Naive thymus-derived CD4-positive, alpha-beta T cell (primary cell): ENCODE measurements at regions not wholly inside any gene's neighbourhood (a gene's known extent, or its start where the extent isn't known, plus 50 kb on each side); places are given as distances from the start of the nearest gene placed in this dataset.

Experiments used
- ATAC-seq: fragments of 150-1000 bp; cut with Tn5 transposase; 2 replicates; pipeline ENCODE4 v1.10.0; 2021; ENCODE audit warnings: mild to moderate bottlenecking, moderate library complexity
- CTCF ChIA-PET: fragments of 350-600 bp; sonication (Branson Sonifier 250); formaldehyde crosslinking; loops from one replicate; lab custom pipeline; 2021; ENCODE audit warnings: antibody characterized with exemption; lab: Charles Lee
- POLR2A ChIA-PET: fragments of 350-600 bp; sonication (Branson Sonifier 250); formaldehyde crosslinking; loops from one replicate; lab custom pipeline; 2021; ENCODE audit warnings: antibody characterized with exemption, inconsistent platforms; lab: Charles Lee
- DNase-seq, 9 donors: peaks; one replicate each; pipeline versions ENCODE4 v3.0.0 to v3.0.0-alpha.2; 2020 to 2022; ENCODE audit warnings: mixed read lengths in 1 of 9
- H3K27ac ChIP-seq: one replicate; pipeline ENCODE4 v1.7.0; 2013; ENCODE audit warnings: mild to moderate bottlenecking, low read depth, low read length, moderate library complexity
- H3K27me3 ChIP-seq, 2 donors: one replicate each; pipeline ENCODE4 v1.7.0; 2013; ENCODE audit warnings: low read length in 2 of 2, mild to moderate bottlenecking in 2 of 2, moderate library complexity in 2 of 2; ENCODE audit not compliant: control insufficient read depth in 2 of 2, insufficient read depth in 2 of 2
- H3K36me3 ChIP-seq, 3 experiments: 1 replicate in 2 of 3; 2 replicates in 1 of 3; pipeline ENCODE4 v1.7.0; 2013; ENCODE audit warnings: low read length in 3 of 3, mild to moderate bottlenecking in 3 of 3, moderate library complexity in 1 of 3; ENCODE audit not compliant: insufficient read depth in 3 of 3, control insufficient read depth in 2 of 3
- H3K4me1 ChIP-seq, 2 donors: one replicate each; pipeline ENCODE4 v1.7.0; 2013; ENCODE audit warnings: low read length in 2 of 2, mild to moderate bottlenecking in 2 of 2, moderate library complexity in 1 of 2; ENCODE audit not compliant: control insufficient read depth in 2 of 2, insufficient read depth in 2 of 2
- H3K4me3 ChIP-seq: 2 replicates; pipeline ENCODE4 v1.7.0; 2013; ENCODE audit warnings: mild to moderate bottlenecking, low read length
- H3K9me3 ChIP-seq, 3 experiments: 1 replicate in 2 of 3; 2 replicates in 1 of 3; pipeline ENCODE4 v1.7.0; 2013; ENCODE audit warnings: low read length in 3 of 3; ENCODE audit not compliant: control insufficient read depth in 2 of 3
- H3K27ac Mint-ChIP-seq, 9 donors: one replicate each; pipeline ENCODE4 v1.8.0; 2020 to 2022; ENCODE audit warnings: mixed read lengths in 9 of 9, mild to moderate bottlenecking in 8 of 9, moderate library complexity in 5 of 9, inconsistent platforms in 2 of 9
- H3K27me3 Mint-ChIP-seq, 5 donors: one replicate each; pipeline ENCODE4 v1.8.0; 2021 to 2022; ENCODE audit warnings: mixed read lengths in 5 of 5, mild to moderate bottlenecking in 1 of 5
- H3K36me3 Mint-ChIP-seq, 5 donors: one replicate each; pipeline ENCODE4 v1.8.0; 2020 to 2022; ENCODE audit warnings: mixed read lengths in 5 of 5, mild to moderate bottlenecking in 3 of 5, inconsistent platforms in 1 of 5
- H3K4me1 Mint-ChIP-seq, 7 donors: one replicate each; pipeline ENCODE4 v1.8.0; 2020 to 2022; ENCODE audit warnings: mixed read lengths in 7 of 7, mild to moderate bottlenecking in 3 of 7, inconsistent platforms in 1 of 7
- H3K4me3 Mint-ChIP-seq, 10 donors: one replicate each; pipeline ENCODE4 v1.8.0; 2020 to 2022; ENCODE audit warnings: mild to moderate bottlenecking in 10 of 10, mixed read lengths in 10 of 10, moderate library complexity in 6 of 10, inconsistent platforms in 2 of 10
- H3K9me3 Mint-ChIP-seq, 11 donors: one replicate each; pipeline ENCODE4 v1.8.0; 2020 to 2022; ENCODE audit warnings: mixed read lengths in 11 of 11, mild to moderate bottlenecking in 4 of 11, inconsistent platforms in 1 of 11, moderate library complexity in 1 of 11
- intact Hi-C, 2 donors: fragments of 100-400 bp; cut with micrococcal nuclease; formaldehyde crosslinking; loops; one replicate each; pipeline ENCODE4 v1.15.1; 2023

GRCh38 chr1:186519982-186520381 is 59.1 kb upstream of the PDC start:
- H3K4me3 ChIP-seq, result no peak overlapping the region
- H3K27me3 ChIP-seq, result no peaks in the 10 kb centered on the region
- H3K27me3 Mint-ChIP-seq, result no peaks in the 10 kb centered on the region
- peaks cover 3 to 14% (median 6%) of the 10 kb centered on the region in 5 donors for H3K36me3 Mint-ChIP-seq
- H3K36me3 ChIP-seq, result no peaks in the 10 kb centered on the region
- no peak overlapping the region for H3K27ac Mint-ChIP-seq
- ChIA-PET POLR2A (no interaction called here), CTCF (no interaction called here)
- no peaks in the 10 kb centered on the region for H3K4me1 Mint-ChIP-seq
- no peaks in the 10 kb centered on the region for H3K4me1 ChIP-seq
- H3K9me3 ChIP-seq, result peaks cover 0 to 13% (median 0%) of the 10 kb centered on the region in 3 experiments
- peaks cover 9 to 29% (median 17%) of the 10 kb centered on the region in 11 donors for H3K9me3 Mint-ChIP-seq
- no peak overlapping the region for H3K4me3 Mint-ChIP-seq
- H3K27ac ChIP-seq, result no peak overlapping the region
- intact Hi-C loops, result no loop called here
- ATAC-seq, result no peak
- no peak for DNase-seq

DNA sequence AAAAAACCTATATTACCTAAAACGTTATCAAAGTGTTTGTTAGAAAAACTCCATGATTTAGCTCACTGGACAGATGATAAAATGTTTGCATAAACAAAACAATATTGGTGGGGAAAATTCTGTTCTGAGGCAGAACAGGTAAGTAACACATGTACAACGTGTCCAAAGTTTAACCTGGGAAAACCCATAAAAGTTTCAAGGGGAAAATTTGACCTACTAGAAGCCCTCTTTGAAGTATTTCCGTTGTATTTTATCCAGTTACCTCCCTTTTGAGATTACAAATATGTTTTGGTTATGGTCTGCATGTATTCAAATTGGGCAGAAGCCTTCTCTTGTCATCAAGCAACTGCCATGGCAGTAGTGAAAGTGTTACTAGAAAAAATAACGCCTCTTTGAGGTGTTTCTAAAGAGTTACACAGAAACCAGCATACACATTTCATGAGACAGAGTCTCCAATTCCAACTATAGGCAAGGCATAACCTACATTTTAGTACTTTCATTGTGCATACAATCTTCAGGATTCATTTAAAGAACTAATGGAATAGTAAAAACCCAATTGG is 58.0 kb upstream of the PDC start:
- no peak overlapping the region for H3K4me3 Mint-ChIP-seq
- no peak overlapping the region for H3K27ac Mint-ChIP-seq

GRCh38 chr1:186518395-186518794 is 57.5 kb upstream of the PDC start:
- Mint-ChIP-seq H3K9me3 (peaks cover 5 to 16% (median 9%) of the 10 kb centered on the region in 11 donors), H3K27me3 (no peaks in the 10 kb centered on the region), H3K4me3 (no peak overlapping the region), H3K36me3 (peaks cover 3 to 22% (median 12%) of the 10 kb centered on the region in 5 donors), H3K27ac (no peak overlapping the region), H3K4me1 (no peaks in the 10 kb centered on the region)
- ChIA-PET CTCF (no interaction called here), POLR2A (no interaction called here)
- Histone ChIP-seq H3K36me3 (no peaks in the 10 kb centered on the region), H3K27me3 (no peaks in the 10 kb centered on the region), H3K9me3 (no peaks in the 10 kb centered on the region), H3K4me1 (no peaks in the 10 kb centered on the region), H3K27ac (no peak overlapping the region), H3K4me3 (no peak overlapping the region)
- no peak for ATAC-seq
- DNase-seq, result no peak
- intact Hi-C loops, result no loop called here

More for the DNA sequence above, 58.0 kb upstream of the PDC start:
- ChIA-PET CTCF (no interaction called here), POLR2A (no interaction called here)
- Mint-ChIP-seq H3K27me3 (no peaks in the 10 kb centered on the region), H3K36me3 (peaks cover 3 to 22% (median 12%) of the 10 kb centered on the region in 5 donors), H3K4me1 (no peaks in the 10 kb centered on the region), H3K9me3 (peaks cover 6 to 19% (median 11%) of the 10 kb centered on the region in 11 donors)
- DNase-seq, result no peak
- ATAC-seq, result no peak
- no peaks in the 10 kb centered on the region for H3K4me1 ChIP-seq
- intact Hi-C loops, result no loop called here
- H3K36me3 ChIP-seq, result no peaks in the 10 kb centered on the region
- H3K9me3 ChIP-seq, result peaks cover 0 to 5% (median 0%) of the 10 kb centered on the region in 3 experiments
- no peak overlapping the region for H3K4me3 ChIP-seq
- no peak overlapping the region for H3K27ac ChIP-seq
- no peaks in the 10 kb centered on the region for H3K27me3 ChIP-seq

- no peak for DNase-seq
- H3K4me3 Mint-ChIP-seq, result no peak overlapping the region
- H3K9me3 ChIP-seq, result no peaks in the 10 kb centered on the region
- no peak overlapping the region for H3K4me3 ChIP-seq
- CTCF ChIA-PET, result interaction anchor here (0.5 to 0.7 kb wide), 2 partner anchors 682 to 844 kb away, joined by 3 to 4 read pairs; no protein-coding TSS in a partner anchor
- H3K4me1 Mint-ChIP-seq, result peaks cover 0 to 11% (median 0%) of the 10 kb centered on the region in 7 donors
- no peaks in the 10 kb centered on the region for H3K36me3 ChIP-seq
- H3K27ac Mint-ChIP-seq, result no peak overlapping the region
- POLR2A ChIA-PET, result no interaction called here
- peaks cover 0 to 16% (median 4%) of the 10 kb centered on the region in 11 donors for H3K9me3 Mint-ChIP-seq
- peaks cover 0 to 8% (median 0%) of the 10 kb centered on the region in 5 donors for H3K27me3 Mint-ChIP-seq
- H3K36me3 Mint-ChIP-seq, result peaks cover 7 to 28% (median 10%) of the 10 kb centered on the region in 5 donors
- H3K4me1 ChIP-seq, result no peaks in the 10 kb centered on the region
- intact Hi-C loops, result no loop called here
- no peak overlapping the region for H3K27ac ChIP-seq
- no peaks in the 10 kb centered on the region for H3K27me3 ChIP-seq
- no peak for ATAC-seq
Observed at GRCh38 chr1:186514367-186514766, 53.5 kb upstream of the PDC start.

- H3K27ac ChIP-seq, result no peak overlapping the region
- no peaks in the 10 kb centered on the region for H3K36me3 ChIP-seq
- ChIA-PET POLR2A (no interaction called here), CTCF (no interaction called here)
- H3K4me3 ChIP-seq, result no peak overlapping the region
- no peaks in the 10 kb centered on the region for H3K4me1 ChIP-seq
- Mint-ChIP-seq H3K4me3 (no peak overlapping the region), H3K27me3 (peaks cover 0 to 14% (median 0%) of the 10 kb centered on the region in 5 donors), H3K9me3 (peaks cover 0 to 20% (median 10%) of the 10 kb centered on the region in 11 donors), H3K27ac (no peak overlapping the region), H3K4me1 (peaks cover 0 to 11% (median 0%) of the 10 kb centered on the region in 7 donors), H3K36me3 (peaks cover 10 to 32% (median 17%) of the 10 kb centered on the region in 5 donors)
- no peaks in the 10 kb centered on the region for H3K27me3 ChIP-seq
- intact Hi-C loops, result no loop called here
- no peak for DNase-seq
- ATAC-seq, result no peak
- no peaks in the 10 kb centered on the region for H3K9me3 ChIP-seq
Observed at GRCh38 chr1:186513526-186513925, 52.6 kb upstream of the PDC start.

DNA sequence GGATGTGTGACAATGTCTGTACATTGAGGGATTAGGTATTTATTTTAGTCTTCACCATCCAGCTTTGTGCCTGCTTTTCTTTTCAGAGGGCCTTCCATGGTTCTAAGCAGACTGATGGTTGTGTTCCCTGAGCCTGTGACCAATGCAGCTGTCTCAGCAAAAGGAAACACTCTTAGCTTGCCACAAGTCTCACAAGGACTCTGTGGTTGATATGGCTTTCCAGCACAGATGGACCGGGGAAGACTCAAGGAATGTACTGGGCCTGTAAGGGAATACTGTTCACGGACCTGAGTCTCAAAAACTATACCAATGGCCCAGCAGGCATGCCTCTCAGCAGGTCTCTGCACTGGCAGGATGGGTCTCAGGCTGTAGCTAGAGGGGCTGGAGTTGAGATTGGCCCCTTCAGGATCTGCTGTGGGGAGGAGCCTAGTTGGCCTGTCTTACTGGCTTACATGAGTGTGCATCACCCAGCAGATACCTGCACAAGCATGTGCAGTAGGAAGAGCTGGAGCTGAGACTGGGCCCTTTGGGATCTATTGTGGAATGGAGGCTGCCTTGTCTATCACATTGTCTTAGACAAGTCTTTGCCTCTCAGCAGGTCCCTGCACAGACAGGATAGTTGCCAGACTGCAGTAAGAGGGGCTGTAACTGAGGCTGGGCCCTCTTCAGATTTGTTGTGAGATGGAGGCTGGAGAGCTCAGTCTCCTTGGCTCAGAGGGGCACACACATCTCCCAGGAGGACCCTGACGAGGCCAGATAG is 52.0 kb upstream of the PDC start:
- no peak overlapping the region for H3K4me3 ChIP-seq
- intact Hi-C loops, result no loop called here

More for the DNA sequence above, 52.0 kb upstream of the PDC start:
- H3K27ac Mint-ChIP-seq, result no peak overlapping the region
- peaks cover 10 to 32% (median 19%) of the 10 kb centered on the region in 5 donors for H3K36me3 Mint-ChIP-seq
- Histone ChIP-seq H3K27ac (no peak overlapping the region), H3K4me1 (no peaks in the 10 kb centered on the region), H3K9me3 (no peaks in the 10 kb centered on the region), H3K36me3 (no peaks in the 10 kb centered on the region), H3K27me3 (no peaks in the 10 kb centered on the region)
- H3K27me3 Mint-ChIP-seq, result peaks cover 0 to 16% (median 0%) of the 10 kb centered on the region in 5 donors
- DNase-seq, result no peak
- H3K4me1 Mint-ChIP-seq, result peaks cover 0 to 11% (median 0%) of the 10 kb centered on the region in 7 donors
- ChIA-PET CTCF (no interaction called here), POLR2A (no interaction called here)
- H3K9me3 Mint-ChIP-seq, result peaks cover 0 to 20% (median 15%) of the 10 kb centered on the region in 11 donors
- ATAC-seq, result no peak
- no peak overlapping the region for H3K4me3 Mint-ChIP-seq
